Ovary (tissue), 3 donors: ENCODE measurements at regions not wholly inside any gene's neighbourhood (a gene's known extent, or its start where the extent isn't known, plus 50 kb on each side); places are given as distances from the start of the nearest gene placed in this dataset.

Source experiments
- CTCF ChIP-seq, 3 donors: fragments of 450-650 bp in 2 of 3; fragments of 200-600 bp in 1 of 3; IDR thresholded peaks; one replicate each; pipeline versions ENCODE4 v1.5.1 to v1.8.0; 2016 to 2022; ENCODE audit warnings: antibody characterized with exemption in 3 of 3, mild to moderate bottlenecking in 1 of 3
- EP300 ChIP-seq: sonication (generic); formaldehyde crosslinking; IDR thresholded peaks from one replicate; pipeline ENCODE4 v1.6.1; 2017; ENCODE audit warnings: antibody characterized with exemption
- donor health status: DM: no; HTN: no; CAD: no.

GRCh38 chr5:107296572-107296971 is 374.2 kb downstream of the EFNA5 start:
- TF ChIP-seq EP300 (no peak), CTCF (IDR thresholded peaks at IDR 0.05) (no peak)
